HFFc6 (cell line): ENCODE measurements at regions not wholly inside any gene's neighbourhood (a gene's known extent, or its start where the extent isn't known, plus 50 kb on each side); places are given as distances from the start of the nearest gene placed in this dataset.

Source experiments
- DNase-seq: peaks from one replicate; pipeline ENCODE4 v3.0.0-alpha.2; 2018
- H3K27ac Mint-ChIP-seq: 2 replicates; pipeline ENCODE4 v1.8.0; 2020; ENCODE audit warnings: mild to moderate bottlenecking, mixed read lengths
- H3K27me3 Mint-ChIP-seq: 2 replicates; pipeline ENCODE4 v1.8.0; 2021; ENCODE audit warnings: mild to moderate bottlenecking, moderate library complexity, mixed read lengths; ENCODE audit not compliant: insufficient read depth
- H3K36me3 Mint-ChIP-seq: 2 replicates; pipeline ENCODE4 v1.8.0; 2021; ENCODE audit warnings: low read depth, mixed read lengths
- H3K4me1 Mint-ChIP-seq: 2 replicates; pipeline ENCODE4 v1.8.0; 2020; ENCODE audit warnings: low read depth, mixed read lengths
- H3K4me3 Mint-ChIP-seq: 2 replicates; pipeline ENCODE4 v1.8.0; 2020; ENCODE audit warnings: mild to moderate bottlenecking, moderate library complexity, mixed read lengths
- H3K9me3 Mint-ChIP-seq: 2 replicates; pipeline ENCODE4 v1.8.0; 2020; ENCODE audit warnings: mild to moderate bottlenecking, mixed read lengths
- TF ChIP-seq, protein P1 (sequence below): fragments of 200-600 bp; sonication (generic); IDR thresholded peaks from 2 replicates; pipeline ENCODE4 v1.5.0; 2021; ENCODE audit warnings: antibody characterized with exemption, mild to moderate bottlenecking

- no peaks in the 10 kb centered on the region for H3K36me3 Mint-ChIP-seq
- H3K27me3 Mint-ChIP-seq, result no peaks in the 10 kb centered on the region
- H3K4me3 Mint-ChIP-seq, result no peak overlapping the region
- no peak for DNase-seq
- TF ChIP-seq, protein P1, sequence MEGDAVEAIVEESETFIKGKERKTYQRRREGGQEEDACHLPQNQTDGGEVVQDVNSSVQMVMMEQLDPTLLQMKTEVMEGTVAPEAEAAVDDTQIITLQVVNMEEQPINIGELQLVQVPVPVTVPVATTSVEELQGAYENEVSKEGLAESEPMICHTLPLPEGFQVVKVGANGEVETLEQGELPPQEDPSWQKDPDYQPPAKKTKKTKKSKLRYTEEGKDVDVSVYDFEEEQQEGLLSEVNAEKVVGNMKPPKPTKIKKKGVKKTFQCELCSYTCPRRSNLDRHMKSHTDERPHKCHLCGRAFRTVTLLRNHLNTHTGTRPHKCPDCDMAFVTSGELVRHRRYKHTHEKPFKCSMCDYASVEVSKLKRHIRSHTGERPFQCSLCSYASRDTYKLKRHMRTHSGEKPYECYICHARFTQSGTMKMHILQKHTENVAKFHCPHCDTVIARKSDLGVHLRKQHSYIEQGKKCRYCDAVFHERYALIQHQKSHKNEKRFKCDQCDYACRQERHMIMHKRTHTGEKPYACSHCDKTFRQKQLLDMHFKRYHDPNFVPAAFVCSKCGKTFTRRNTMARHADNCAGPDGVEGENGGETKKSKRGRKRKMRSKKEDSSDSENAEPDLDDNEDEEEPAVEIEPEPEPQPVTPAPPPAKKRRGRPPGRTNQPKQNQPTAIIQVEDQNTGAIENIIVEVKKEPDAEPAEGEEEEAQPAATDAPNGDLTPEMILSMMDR, result no peak
- H3K4me1 Mint-ChIP-seq, result no peaks in the 10 kb centered on the region
- no peak overlapping the region for H3K27ac Mint-ChIP-seq
- H3K9me3 Mint-ChIP-seq, result no peaks in the 10 kb centered on the region; the same call in 1 of the 2 replicates
Measured at GRCh38 chr3:132777171-132777570, 55.0 kb upstream of the NPHP3 start.

DNA sequence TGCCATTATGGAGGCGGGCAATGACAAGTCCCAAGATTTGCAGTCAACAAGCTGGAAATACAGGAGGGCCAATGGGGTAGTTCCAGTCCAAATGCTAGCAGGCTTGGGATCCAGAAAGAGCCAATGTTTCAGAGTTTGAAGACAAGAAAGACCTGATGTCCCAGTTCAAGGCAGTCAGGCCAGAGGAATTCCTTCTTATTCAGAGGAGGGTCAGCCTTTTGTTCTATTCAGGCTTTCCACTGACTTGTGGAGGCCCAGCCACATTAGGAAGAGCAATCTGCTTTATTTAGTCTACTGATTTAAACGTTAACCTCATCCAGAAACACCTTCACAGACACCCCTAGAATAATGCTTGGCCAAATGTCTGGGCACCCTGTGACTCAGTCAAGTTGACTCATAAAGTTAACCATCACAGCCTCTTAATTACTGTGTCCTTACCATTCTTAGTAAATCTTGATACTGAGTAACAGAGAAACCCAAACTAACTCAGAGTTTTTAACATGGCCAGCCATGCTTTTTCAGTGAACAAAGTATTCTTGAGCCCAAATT is 50.9 kb upstream of the NPHP3 start:
- TF ChIP-seq, protein P1, result no peak
- no peak for DNase-seq
- no peaks in the 10 kb centered on the region; the same call in none of the 2 replicates for H3K27me3 Mint-ChIP-seq
- H3K36me3 Mint-ChIP-seq, result no peaks in the 10 kb centered on the region
- no peak overlapping the region for H3K4me3 Mint-ChIP-seq
- H3K27ac Mint-ChIP-seq, result no peak overlapping the region
- H3K4me1 Mint-ChIP-seq, result no peaks in the 10 kb centered on the region
- H3K9me3 Mint-ChIP-seq, result peaks cover under 1% of the 10 kb centered on the region; the same call in 1 of the 2 replicates

GRCh38 chr3:132772252-132772651 is 50.0 kb upstream of the NPHP3 start:
- Mint-ChIP-seq H3K36me3 (no peaks in the 10 kb centered on the region), H3K27me3 (no peaks in the 10 kb centered on the region; the same call in none of the 2 replicates)

More at GRCh38 chr3:132772252-132772651, 50.0 kb upstream of the NPHP3 start:
- no peaks in the 10 kb centered on the region for H3K4me1 Mint-ChIP-seq
- TF ChIP-seq, protein P1, result no peak
- H3K27ac Mint-ChIP-seq, result no peak overlapping the region
- DNase-seq, result no peak
- H3K4me3 Mint-ChIP-seq, result no peak overlapping the region
- H3K9me3 Mint-ChIP-seq, result peaks cover 5% of the 10 kb centered on the region; the same call in 1 of the 2 replicates
